T-helper 1 cell treated with Interleukin-12 subunit alpha and Interleukin-12 subunit beta and Interleukin-4 antibody, amounts not matched to agents 30 ng/mL and 1 ng/mL, for 36 hours (primary cell): ENCODE measurements at regions not wholly inside any gene's neighbourhood (a gene's known extent, or its start where the extent isn't known, plus 50 kb on each side); places are given as distances from the start of the nearest gene placed in this dataset.

Experiments
- intact Hi-C: fragments of 100-400 bp; cut with micrococcal nuclease; formaldehyde crosslinking; loops from one replicate; pipeline ENCODE4 v1.15.1; 2024

DNA sequence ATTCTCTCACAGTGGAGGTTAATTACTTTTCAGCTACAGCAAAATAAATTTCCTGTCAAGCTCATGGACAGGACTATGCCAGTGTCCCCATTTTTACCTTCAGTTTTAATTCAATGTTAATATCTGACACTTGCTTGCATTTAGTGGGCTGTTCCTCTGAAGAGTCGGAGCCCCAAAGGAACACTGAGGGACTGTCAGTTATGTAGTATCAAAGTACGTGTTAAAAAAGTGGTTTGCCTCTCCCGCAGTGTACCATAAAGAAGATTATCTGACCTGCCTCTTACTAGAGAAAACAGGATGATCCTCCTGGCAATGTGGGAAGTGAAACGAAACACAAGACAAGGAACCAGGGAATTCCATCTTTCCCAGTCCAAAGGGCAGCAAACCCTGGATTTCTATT lies 1010.9 kb upstream of the PHF14 start:
- intact Hi-C loops = no loop called here

DNA sequence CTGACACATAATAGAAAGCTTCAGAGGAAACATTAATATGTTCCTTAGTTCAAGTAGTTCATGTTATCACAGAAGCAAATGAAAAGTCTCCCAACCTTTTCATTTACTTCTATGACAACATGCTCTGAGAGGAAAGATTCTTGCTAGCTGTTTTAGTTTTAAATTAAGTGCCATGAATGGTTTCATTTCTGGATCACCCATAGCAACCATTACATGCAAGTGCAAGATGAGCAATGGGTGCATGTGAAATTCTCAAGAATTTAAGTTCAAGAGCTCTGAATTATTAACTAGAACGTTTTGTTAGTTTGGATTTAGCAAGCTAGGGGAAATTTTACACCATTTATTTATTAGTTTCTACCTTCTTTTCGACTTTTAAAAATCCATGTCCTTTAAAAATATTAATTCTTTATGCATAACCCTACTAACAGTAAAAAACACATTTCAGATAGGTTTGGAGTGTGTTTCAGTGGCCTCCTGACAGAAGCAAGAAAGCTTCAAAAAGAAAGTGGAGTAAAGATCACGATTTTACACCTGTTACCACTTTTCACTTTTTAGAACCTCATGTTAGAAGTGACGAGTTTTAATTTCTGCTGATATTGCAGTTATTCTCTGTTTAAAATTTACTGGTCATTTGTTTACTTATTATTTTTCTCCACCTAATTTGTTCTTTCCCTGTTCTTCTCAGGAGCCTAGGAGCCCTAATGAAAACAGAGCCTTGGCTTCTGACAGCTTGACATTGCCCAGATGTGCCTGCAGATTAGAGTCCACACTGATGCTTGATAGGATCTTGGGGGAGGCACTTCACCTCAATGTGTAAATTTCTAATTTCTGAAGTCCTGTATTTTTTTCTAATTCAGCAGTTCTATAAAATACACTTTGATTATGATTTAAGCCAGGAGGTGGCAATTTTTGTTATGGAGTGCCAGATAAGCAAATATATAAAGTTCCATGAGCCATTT lies 995.3 kb upstream of the PHF14 start:
- intact Hi-C loops = no loop called here

DNA sequence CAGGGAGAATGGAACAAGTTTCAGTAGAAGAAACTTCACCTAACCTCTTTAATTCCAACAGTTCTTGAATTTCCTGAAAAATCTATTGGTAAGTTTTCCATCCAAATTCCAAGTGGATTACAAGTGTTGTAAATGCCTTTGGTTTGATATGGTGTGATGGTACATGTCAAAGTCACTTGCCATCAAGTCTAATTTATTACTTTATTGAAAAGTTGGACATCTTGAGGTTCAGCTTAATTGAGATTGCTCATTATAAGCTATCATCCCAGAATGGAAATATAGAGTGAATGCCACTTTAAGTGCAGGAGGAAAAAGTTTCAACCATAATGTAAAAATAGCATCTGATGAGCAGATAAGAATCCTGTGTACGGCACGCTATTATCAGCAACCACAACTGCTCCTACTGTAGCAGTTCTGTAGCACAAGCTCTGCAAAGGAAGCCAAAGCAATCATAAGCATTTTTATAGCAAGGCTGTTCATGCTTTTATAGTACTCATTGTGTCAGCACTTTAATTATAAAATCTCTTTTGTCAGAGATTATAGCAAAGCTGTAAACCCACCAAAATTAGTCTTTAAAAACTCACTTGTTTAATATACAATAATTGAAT lies 991.8 kb upstream of the PHF14 start:
- intact Hi-C loops = no loop called here

DNA sequence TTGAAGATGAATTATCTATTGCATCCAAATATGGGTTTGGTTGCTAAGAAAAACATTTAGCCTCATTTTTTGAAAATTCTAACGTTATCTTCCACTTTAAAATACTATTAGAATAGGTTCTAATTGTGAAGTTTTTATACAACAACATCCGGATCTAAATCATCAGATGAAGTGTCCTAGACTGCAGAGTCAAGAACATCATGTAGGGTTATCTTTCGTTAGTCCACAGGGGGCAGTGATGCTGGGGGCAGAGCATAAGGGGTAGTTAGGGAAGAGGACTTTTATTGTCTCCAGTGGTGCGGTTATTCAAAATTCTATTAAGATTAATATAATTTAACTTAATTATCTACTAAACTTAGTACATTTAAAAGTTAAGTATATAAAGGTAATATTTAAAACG lies 990.6 kb upstream of the PHF14 start:
- intact Hi-C loops = no loop called here

DNA sequence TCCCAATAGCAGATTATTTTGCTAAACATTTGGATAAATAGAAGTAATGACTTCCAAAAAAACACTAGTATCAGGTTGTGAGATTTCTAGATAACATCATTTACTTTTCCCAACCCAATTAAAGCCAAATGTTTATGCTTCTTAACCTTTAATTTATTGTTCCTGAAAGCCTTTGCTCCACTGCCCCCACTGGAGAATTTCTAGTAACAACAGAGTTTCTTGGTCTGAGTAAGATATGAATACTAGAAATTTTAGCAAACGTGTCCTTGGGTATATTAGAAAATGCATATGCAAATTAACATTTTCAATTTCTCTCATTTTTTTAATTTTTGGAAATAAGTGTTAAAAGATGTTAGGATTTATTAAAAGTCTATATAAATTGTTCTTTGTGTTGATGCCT lies 958.0 kb upstream of the PHF14 start:
- intact Hi-C loops = loop anchor here (2.0 kb wide), 1 partner anchor 71 kb away; no protein-coding TSS in a partner anchor

DNA sequence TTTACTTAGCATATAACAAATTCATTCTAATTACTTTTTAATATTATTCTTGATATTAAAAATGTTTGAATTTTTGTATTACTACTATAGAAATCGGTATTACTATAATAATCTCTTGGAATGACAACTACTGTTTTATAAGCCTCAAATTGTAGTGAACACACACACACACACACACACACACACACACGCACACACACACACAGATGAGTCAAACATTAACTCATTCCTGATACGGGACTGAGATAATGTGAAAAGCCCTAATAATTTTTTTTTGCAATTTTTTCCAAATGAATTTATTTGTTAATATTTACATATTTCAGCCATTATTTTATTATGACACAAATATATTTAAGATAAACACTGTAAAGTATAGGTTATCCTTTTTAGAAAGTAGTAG lies 951.2 kb upstream of the PHF14 start:
- intact Hi-C loops = no loop called here

DNA sequence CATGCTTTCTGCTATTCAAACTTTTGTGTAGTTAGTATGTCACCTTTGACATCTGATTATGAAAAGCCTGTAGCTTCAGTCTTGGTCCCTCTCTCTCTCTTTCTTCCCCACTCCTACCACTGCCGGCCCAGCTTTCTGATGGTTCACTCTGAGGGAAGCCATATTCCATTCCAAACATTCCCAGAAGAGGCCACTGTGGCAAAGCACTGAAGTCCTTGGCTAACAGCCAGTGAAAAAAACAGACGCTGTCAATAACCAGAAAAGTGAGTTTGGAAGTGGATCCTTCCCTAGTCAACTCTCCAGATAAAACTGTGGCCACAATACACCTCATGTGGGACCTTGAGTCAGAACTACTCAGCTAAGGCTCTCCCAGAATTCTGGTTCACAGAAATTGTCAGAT lies 950.7 kb upstream of the PHF14 start:
- intact Hi-C loops = no loop called here

DNA sequence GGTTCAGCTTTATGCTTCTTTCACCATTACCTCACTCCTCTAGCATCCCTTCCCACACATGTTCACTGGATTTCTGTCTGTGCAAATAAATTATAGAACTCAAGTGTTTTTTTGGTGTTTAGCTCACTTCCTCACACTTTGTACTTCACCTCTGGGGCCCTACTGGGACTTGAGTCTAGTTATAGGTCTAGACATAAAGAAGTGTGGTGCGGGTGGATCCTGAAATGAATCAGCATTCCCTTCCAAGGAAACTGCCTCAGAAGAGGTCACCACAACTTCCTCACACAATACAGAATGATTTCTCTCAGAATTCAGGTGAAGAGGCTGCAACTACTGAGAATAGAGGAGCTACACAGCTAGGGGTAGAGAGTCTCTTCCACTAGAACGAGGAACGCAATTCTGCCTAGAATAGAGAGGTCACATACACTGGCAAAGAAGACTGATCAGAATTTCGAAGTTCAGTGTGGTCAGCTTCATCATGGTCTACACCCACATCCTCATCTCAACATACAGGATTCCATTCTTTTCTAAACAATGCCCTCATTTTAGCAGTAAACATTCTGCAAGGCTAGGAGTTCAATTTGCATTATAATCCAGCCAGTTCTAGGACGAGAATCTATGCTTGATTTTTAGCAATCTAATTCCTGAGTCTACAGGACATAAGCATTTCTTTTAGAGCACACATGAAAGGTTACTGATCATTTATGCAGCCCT lies 938.7 kb upstream of the PHF14 start:
- intact Hi-C loops = no loop called here

DNA sequence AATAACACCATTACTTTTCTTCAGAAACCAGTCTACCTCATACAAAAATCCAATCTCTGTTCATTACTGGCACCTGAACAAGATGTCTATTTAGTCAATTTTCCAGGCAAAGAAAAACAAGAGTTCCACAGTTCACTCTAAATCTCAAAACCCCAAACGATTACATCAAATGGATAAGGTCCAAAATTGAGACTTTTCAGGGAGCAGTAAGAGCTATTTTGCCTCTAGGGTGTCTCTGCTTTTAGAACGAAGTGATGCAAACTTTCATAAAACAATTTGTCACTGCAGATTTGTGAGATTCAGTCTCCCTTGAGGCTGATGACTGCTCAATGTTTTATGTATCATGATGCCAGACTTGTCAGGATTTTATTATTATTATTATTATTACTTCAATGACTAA lies 937.0 kb upstream of the PHF14 start:
- intact Hi-C loops = no loop called here

DNA sequence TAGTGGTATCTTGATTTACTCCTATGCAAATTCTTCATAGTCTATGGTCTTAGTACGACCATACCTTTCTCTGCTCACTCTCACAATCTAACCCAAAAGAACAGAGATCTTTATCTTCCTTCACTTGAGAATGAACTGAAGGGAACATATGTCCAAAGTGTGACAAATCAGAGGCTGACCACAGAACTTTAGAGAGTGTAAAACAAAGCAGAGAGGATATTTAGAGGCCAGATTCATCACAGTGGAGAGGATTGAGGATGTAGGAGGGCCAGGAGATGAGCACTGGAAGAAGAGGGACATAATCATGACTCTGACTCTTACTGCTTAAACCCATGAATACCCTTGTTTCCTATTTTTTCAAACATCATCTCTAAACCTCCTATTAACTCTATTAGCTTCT lies 935.3 kb upstream of the PHF14 start:
- intact Hi-C loops = no loop called here

DNA sequence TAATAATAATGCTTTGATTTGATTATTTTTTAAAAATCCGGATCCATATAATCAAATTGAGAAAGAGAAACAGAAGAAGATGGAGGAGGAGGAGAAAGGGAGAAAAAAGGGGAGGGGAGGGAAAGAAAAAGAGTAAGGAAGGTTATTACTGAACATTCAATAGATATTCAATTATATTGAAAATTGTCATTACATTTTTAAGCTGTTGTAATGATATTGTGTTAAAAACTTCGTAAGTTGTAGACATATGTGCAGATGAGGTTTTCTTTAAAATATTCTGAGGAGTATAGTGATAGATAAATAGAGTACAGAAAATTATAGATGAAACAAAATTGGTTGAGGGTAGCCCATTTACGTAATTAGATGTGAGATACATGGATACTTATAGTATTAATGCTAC lies 933.0 kb upstream of the PHF14 start:
- intact Hi-C loops = no loop called here

DNA sequence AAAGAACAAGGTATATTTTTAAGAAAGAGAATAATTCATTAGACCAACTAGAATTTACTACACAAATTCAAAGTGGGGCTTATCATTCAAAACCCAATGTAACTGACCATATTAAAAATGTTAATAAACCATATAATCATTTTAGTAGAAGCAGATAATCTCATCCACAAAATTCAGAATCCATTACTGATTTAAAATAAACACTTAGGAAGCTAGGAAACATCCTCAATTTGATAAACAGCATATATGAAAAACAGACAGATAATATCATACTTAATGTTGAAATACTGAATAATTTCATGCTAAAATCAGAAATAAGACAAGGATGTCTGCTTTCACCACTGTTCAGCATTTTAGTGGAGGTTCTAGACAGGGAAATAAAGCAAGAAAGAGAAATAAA lies 902.8 kb upstream of the PHF14 start:
- intact Hi-C loops = no loop called here

DNA sequence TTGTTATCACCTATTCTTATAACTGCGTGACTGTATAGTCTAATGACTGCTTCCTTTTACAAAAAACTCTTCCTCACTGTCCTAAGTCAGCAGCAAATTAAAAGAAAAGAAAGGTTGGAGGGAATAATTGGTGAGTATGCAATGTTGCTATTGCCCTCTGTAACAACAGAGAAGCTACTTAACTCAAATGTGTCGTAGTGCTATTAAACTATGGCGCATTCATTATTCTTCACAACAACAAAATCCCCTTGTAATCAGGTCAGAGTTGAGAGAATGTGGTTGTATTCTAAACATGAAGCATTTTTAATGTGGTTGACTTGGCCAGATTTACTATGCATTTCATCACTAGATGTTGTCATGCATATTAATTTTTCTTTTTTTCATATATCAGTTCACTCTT lies 897.8 kb upstream of the PHF14 start:
- intact Hi-C loops = no loop called here

DNA sequence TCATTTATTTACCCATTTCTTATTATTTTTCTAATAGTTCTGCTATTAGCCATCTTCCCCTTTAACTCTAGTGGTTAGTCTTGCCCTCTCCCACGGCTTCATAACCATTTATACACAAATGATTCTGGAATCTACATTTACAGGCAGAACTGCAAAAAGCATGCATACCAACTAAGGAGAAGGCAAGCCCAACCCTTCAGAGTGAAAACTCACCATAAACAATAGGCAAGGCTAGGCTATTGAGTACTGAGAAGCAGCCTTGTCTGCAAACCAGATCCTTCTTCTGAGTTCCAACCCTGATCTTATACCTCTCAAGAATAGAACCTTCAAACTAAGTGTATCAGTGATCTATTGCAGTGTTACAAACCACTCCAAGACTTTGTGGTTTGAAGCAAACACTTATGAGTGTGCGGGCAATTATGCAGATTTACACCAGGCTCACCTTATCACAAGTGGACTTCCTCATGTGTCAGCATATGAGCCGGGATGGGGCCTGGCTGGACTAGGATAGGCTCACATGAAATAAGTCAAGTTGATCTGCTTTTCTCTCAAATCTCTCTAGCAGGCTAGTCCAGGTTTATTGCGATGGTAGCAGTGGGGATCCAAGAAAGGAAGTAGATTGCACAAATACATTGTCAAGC lies 896.9 kb upstream of the PHF14 start:
- intact Hi-C loops = no loop called here

DNA sequence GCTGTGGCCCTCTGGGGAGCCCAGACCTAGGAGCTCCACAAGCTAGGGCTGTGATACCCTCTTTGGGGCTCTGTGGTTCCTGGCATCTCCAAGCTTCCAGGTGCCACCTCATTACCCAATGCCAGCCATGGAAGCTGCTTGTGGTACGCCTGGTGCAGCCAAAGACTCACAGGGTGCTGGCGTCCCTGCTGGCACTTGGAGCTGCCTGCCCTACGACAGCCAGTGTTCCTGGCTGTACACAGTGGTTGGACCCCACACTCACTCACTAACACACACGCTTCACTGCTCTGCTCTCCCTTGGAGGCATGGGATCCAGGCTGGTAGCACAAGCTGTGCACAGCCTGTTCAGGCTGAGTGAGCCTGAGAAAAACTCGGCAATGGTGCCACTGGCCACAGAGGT lies 894.1 kb upstream of the PHF14 start:
- intact Hi-C loops = no loop called here

DNA sequence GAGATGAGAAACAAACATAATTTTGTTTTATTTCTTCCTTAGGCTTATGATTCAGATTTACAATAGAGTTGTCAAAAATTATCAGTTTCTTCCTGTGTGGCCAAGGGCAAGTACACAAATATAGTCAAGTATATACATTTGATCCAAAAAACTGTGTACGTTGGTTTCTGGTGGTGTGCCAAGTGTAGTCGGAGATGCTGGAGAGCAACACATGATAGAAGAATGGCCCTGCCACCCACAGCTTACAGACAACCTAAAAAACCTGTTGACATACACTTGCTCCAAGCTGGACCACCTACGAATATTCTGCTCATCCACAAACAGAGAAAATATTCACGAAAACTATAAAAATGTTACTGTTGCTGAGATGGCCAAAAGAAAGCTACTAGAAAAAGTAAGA lies 890.8 kb upstream of the PHF14 start:
- intact Hi-C loops = no loop called here

DNA sequence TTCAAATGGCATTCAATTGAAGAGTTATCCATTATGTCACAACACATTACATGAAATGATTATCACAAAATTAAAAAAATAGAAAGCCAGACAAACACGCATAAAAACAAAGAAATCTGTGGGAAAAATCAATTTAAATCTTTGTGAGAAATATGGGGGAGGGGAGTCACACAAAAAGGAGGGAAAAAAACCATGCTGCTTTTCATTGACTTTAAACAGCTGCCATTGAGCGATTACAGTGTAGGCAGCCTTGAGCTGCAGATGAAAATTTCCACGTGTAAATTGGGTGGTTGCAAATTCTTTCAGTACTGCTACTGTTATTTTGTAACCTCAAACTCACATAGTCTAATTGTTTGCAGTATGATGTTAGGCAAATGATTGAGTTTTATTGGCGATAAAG lies 889.9 kb upstream of the PHF14 start:
- intact Hi-C loops = no loop called here

DNA sequence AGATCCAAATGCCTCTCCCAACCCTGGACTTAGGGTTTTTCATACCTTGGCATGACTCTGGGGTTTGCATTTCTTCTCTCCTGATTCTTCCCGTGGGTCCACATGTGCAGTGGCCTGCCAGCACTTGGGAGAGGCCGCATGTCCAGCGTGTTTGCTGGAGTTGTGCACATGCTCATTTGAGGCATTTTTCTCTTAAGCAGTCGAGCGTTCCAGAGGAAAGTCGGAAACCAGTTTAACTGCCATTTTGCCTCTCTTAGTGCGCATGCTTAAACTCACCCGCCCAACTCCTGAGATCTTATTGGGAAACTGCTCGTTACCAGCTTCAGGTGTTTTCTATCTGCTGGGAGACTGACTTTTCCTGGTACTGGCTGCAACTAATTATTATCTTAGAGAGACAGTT lies 888.4 kb upstream of the PHF14 start:
- intact Hi-C loops = no loop called here

DNA sequence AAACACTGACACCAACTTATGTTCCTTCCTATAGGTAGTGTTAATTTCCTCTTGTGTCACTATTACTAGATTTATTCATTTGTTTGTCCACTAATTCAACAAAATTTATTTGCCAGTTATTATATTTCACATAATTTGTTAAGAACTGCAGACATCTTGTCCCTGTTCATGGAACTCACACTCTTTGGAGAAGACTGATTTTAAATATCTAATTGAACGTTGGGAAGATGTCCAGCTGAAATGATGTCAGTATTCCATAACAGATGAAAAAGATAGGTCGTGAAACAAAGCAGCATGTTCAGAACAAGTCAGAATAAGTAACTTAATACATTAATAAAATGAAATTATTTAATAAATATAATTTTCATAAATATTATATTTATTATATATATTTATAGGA lies 873.1 kb upstream of the PHF14 start:
- intact Hi-C loops = no loop called here

DNA sequence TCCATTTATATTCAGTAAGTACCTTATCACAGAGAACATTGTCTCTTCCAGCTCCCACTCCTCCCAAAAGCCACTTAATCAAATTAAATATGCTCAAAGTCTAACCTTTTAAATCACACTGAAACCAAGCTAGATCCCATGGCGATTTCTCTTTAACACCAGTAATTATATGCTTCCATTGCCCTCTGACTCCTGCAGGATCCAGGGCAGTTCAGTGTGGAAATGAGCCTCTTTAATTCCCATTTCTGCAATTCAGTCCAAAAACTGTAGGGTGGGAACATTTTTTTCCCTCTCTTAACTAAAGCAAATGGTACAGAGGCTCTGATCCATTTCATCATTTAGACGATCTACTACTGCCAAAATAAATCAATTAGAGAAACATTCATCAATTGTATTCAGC lies 872.3 kb upstream of the PHF14 start:
- intact Hi-C loops = no loop called here

DNA sequence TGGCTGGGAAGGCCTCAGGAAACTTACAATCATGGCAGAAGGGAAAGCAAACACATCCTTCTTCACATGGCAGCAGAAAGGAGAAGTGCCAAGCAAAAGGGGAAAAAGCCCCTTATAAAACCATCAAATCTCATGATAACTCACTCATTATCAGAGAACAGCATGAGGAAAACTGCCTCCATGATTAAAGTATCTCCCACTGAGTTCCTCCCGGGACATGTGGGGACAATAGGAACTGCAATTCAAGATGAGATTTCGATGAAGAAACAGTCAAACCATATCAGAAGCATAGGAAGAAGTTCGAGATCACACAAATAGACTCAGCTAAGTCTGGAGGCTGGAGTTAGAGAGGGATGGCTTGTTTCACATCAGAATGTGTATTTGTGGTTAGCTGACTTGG lies 869.4 kb upstream of the PHF14 start:
- intact Hi-C loops = no loop called here

DNA sequence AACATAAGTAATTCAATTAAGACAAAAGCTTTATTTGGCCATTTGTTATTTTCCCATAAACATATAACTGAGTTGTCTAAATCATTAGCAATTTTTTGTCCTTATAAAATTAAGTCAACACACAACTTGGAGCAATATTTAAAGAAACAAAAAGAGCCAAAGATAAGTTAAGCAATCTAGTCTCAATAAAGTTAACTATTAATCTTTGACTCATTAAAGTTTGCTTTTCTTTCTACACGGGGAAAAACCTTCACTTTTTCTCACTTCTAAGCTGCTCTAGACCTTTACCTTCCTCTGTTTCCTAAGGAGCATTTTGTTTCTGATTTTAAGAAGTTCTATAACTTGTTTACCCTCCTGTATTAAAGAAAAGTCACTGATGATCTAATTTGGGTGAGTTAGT lies 867.1 kb upstream of the PHF14 start:
- intact Hi-C loops = no loop called here
